A549 (cell line): ENCODE measurements at regions not wholly inside any gene's neighbourhood (a gene's known extent, or its start where the extent isn't known, plus 50 kb on each side); places are given as distances from the start of the nearest gene placed in this dataset.

Experiments
- CTCF ChIP-seq: fragments of >200 bp; sonication (Bioruptor Twin); formaldehyde crosslinking; IDR thresholded peaks from 3 replicates; pipeline ENCODE4 v1.5.1; 2016
- KDM5A ChIP-seq: fragments of 200-600 bp; sonication (generic); IDR thresholded peaks from 2 replicates; pipeline ENCODE4 v1.6.1; 2016; ENCODE audit warnings: antibody characterized with exemption, mild to moderate bottlenecking
- POLR2A ChIP-seq: IDR thresholded peaks from 2 replicates; pipeline ENCODE4 v1.6.1; 2012; ENCODE audit warnings: mild to moderate bottlenecking, low read length
- RARB ChIP-seq: fragments of 250-450 bp; sonication (Bioruptor Pico); IDR thresholded peaks from 2 replicates; pipeline ENCODE4 v1.8.0; 2021; ENCODE audit warnings: mild to moderate bottlenecking, moderate library complexity
- SREBF2 ChIP-seq: fragments of 450-650 bp; IDR thresholded peaks from 2 replicates; pipeline ENCODE4 v1.6.1; 2014; ENCODE audit warnings: mild to moderate bottlenecking, moderate library complexity
- ZC3H11A ChIP-seq: fragments of 450-650 bp; IDR thresholded peaks from 2 replicates; pipeline ENCODE4 v1.6.1; 2014; ENCODE audit warnings: antibody characterized with exemption, mild to moderate bottlenecking
- TF ChIP-seq, protein P1 (sequence below): fragments of 250-450 bp; sonication (Bioruptor Pico); IDR thresholded peaks from 2 replicates; pipeline ENCODE4 v1.5.0; 2020; ENCODE audit warnings: low read depth, mild to moderate bottlenecking, moderate library complexity

GRCh38 chr13:24627946-24628345 is 52.3 kb upstream of the ATP12A start:
- no peak for TF ChIP-seq CTCF
- TF ChIP-seq RARB, result no peak
- no peak for TF ChIP-seq KDM5A
- TF ChIP-seq, protein P1, sequence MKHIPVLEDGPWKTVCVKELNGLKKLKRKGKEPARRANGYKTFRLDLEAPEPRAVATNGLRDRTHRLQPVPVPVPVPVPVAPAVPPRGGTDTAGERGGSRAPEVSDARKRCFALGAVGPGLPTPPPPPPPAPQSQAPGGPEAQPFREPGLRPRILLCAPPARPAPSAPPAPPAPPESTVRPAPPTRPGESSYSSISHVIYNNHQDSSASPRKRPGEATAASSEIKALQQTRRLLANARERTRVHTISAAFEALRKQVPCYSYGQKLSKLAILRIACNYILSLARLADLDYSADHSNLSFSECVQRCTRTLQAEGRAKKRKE (CRISPR knock-in tag), result no peak
- TF ChIP-seq ZC3H11A, result no peak
- TF ChIP-seq POLR2A, result no peak
- TF ChIP-seq SREBF2, result no peak
